ENCODE measurements at regions not wholly inside any gene's neighbourhood (a gene's known extent, or its start where the extent isn't known, plus 50 kb on each side); places are given as distances from the start of the nearest gene placed in this dataset.

- no peak overlapping the region for H3K14ac ChIP-seq (ENCODE audit: insufficient read depth, low read length)
- no peak overlapping the region for H3K18ac ChIP-seq (ENCODE audit: insufficient read length, low read depth, low read length)
- no CpG with 5 or more reads among the region's 3 CpGs for WGBS (ENCODE audit: extremely low coverage, insufficient read length, low lambda C conversion rate)
- no peaks in the 10 kb centered on the region for H3K23me2 ChIP-seq (ENCODE audit: insufficient read length, low read depth, low read length, poor library complexity, severe bottlenecking)
- no peak overlapping the region for H3K4me2 ChIP-seq (ENCODE audit: insufficient read depth, insufficient read length, low read length)
- no peaks in the 10 kb centered on the region for H3K79me1 ChIP-seq (ENCODE audit: insufficient read depth, low read depth, low read length, poor library complexity, severe bottlenecking)
- no peak overlapping the region for H3K23ac ChIP-seq (ENCODE audit: insufficient read length, low read depth, low read length)
- H4K8ac ChIP-seq (replicated peaks; ENCODE audit: insufficient read length, low read depth, low read length): no peak overlapping the region
- no peak overlapping the region for H2BK20ac ChIP-seq (ENCODE audit: low read depth, low read length, poor library complexity, severe bottlenecking)
- DNase-seq: no peak
- H2AFZ ChIP-seq (ENCODE audit: low read length): no peak overlapping the region
- H3T11ph ChIP-seq (ENCODE audit: low read length): no peak overlapping the region
- H2BK120ac ChIP-seq (ENCODE audit: low read depth, low read length, poor library complexity, severe bottlenecking): no peak overlapping the region
- no peaks in the 10 kb centered on the region for H3K79me2 ChIP-seq (ENCODE audit: insufficient read depth, low read length)
- H2AK5ac ChIP-seq (ENCODE audit: insufficient read length, low read length): no peak overlapping the region
- no peak overlapping the region for H3K9ac ChIP-seq (ENCODE audit: extremely low read depth, insufficient read length, low read length)
- no peaks in the 10 kb centered on the region; a peak in 1 of 5 replicates for H3K9me3 Mint-ChIP-seq
- H3K27me3 Mint-ChIP-seq (ENCODE audit: low read depth): no peaks in the 10 kb centered on the region
- no peak for TF ChIP-seq CTCF (conservative IDR thresholded peaks at IDR 0.05)
- no peaks in the 10 kb centered on the region for H3K9me3 ChIP-seq (ENCODE audit: control insufficient read depth, low read depth, low read length)
- H3K27ac ChIP-seq (ENCODE audit: insufficient read length, low read depth, low read length): no peak overlapping the region
- no peak overlapping the region for H3K4me3 Mint-ChIP-seq
- no peak overlapping the region for H3K4ac ChIP-seq (ENCODE audit: low read depth, low read length)
- no peaks in the 10 kb centered on the region for H3K27me3 ChIP-seq (ENCODE audit: insufficient read depth, low read length)
- no peaks in the 10 kb centered on the region; a peak in 1 of 7 replicates for H3K36me3 Mint-ChIP-seq (ENCODE audit: insufficient read depth in 1 of 3, low read depth in 3 of 3)
- no peak overlapping the region for H2BK15ac ChIP-seq (ENCODE audit: low read depth, low read length)
- no peak overlapping the region for H4K5ac ChIP-seq (ENCODE audit: insufficient read length, low read depth, low read length)
- H3K4me1 Mint-ChIP-seq: no peaks in the 10 kb centered on the region
- no peaks in the 10 kb centered on the region for H4K20me1 ChIP-seq (ENCODE audit: control insufficient read depth, insufficient read depth, insufficient read length)
- H3K4me1 ChIP-seq (ENCODE audit: insufficient read depth, low read length): no peaks in the 10 kb centered on the region
- H4K91ac ChIP-seq (ENCODE audit: insufficient read length, low read depth, low read length): no peak overlapping the region
- no peak overlapping the region for H2BK5ac ChIP-seq (ENCODE audit: insufficient read length, low read length)
- no peak overlapping the region for H3K27ac Mint-ChIP-seq
- H3K56ac ChIP-seq (ENCODE audit: insufficient read length, low read depth, low read length): no peak overlapping the region
- H2BK12ac ChIP-seq (ENCODE audit: insufficient read length, low read depth, low read length): no peak overlapping the region
These were observed 173.3 kb upstream of the ZEB2 start for GRCh38 chr2:144693179-144693578.
